ENCODE measurements at regions not wholly inside any gene's neighbourhood (a gene's known extent, or its start where the extent isn't known, plus 50 kb on each side); places are given as distances from the start of the nearest gene placed in this dataset.

DNA sequence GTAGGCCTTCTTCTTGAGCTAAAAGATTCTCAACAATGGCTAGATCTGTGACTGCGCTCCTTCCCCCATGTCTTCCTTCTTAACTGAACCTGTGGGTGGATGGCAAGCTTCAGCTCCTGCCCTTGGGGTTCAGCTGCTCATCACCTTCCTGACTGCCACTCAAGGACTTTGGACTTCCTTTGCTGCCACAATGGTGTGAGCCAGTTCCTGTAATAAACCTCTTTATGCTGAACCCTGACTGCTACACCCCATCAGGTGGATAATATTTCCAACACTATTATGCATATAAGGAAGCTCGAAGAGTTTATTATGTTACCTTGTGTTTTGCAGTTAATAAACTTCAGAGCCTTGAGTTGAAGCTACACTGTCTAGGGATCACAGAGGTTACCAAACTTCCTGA, 208.9 kb upstream of the SLC10A2 start:
- Histone ChIP-seq H3K4me2 (ENCODE audit: insufficient read depth, low read length, poor library complexity, severe bottlenecking) (no peak overlapping the region), H2AFZ (ENCODE audit: low read length) (no peak overlapping the region), H3K27ac (replicated peaks; ENCODE audit: low read length) (no peak overlapping the region), H2BK12ac (ENCODE audit: low read length) (no peak overlapping the region), H3K9me3 (replicated peaks in 1 of 2; ENCODE audit: control insufficient read depth in 2 of 2, insufficient read depth in 1 of 2, low read depth in 1 of 2, low read length in 2 of 2) (no peaks in the 10 kb centered on the region), H3K9ac (ENCODE audit: low read depth, low read length, poor library complexity) (no peak overlapping the region), H3K23ac (ENCODE audit: low read depth, low read length, poor library complexity) (no peak overlapping the region), H3K36me3 (replicated peaks in 1 of 2; ENCODE audit: control insufficient read depth in 2 of 2, insufficient read depth in 2 of 2, low read length in 2 of 2) (no peaks in the 10 kb centered on the region), H3K4me3 (ENCODE audit: low read length in 2 of 2) (no peak overlapping the region), H3K14ac (ENCODE audit: low read length) (no peak overlapping the region), H2BK120ac (ENCODE audit: low read depth, low read length) (no peak overlapping the region), H2BK5ac (ENCODE audit: low read length) (no peak overlapping the region), H4K91ac (ENCODE audit: low read depth, low read length, poor library complexity) (no peak overlapping the region), H4K8ac (ENCODE audit: low read depth, low read length) (no peak overlapping the region), H3K18ac (ENCODE audit: low read length) (no peak overlapping the region), H3K4ac (ENCODE audit: low read length) (no peak overlapping the region), H3K27me3 (ENCODE audit: control insufficient read depth in 3 of 3, insufficient read depth in 3 of 3, low read depth in 1 of 3, low read length in 3 of 3) (no peaks in the 10 kb centered on the region), H2AK5ac (ENCODE audit: low read depth, low read length) (no peak overlapping the region), H3K4me1 (ENCODE audit: control insufficient read depth in 2 of 2, insufficient read depth in 1 of 2, low read depth in 1 of 2, low read length in 2 of 2) (peaks cover 0 to 6% of the 10 kb centered on the region in 2 donors), H3K79me1 (ENCODE audit: low read depth, low read length) (no peaks in the 10 kb centered on the region), H2BK15ac (ENCODE audit: low read length) (no peak overlapping the region)
- WGBS, 2 donors (ENCODE audit: extremely low coverage in 2 of 2, insufficient read length in 2 of 2, insufficient replicate concordance in 1 of 2): no CpG with 5 or more reads among the region's 2 CpGs
- no peak for DNase-seq (ENCODE audit: low spot score)

DNA sequence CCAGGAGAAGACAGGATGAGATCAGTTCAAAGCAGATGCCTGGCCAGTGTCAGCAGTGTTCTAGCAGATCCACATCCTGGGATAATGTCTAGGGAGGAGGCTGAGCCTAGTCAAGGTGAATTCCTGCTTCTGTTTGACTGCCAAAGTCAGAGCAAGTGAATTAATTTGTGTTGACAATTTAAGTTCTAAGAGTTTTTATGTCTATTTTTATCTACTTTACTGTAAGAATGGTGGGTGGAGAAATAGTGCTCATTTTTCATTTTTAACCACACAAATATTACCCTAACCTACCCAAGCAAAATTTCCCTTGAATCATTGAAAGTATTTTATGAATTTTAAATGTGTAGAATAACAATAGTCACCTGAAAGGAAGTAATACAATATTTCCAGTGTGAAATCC, 207.6 kb upstream of the SLC10A2 start:
- H3K4me3 ChIP-seq (ENCODE audit: low read length in 2 of 2): no peak overlapping the region
- H3K36me3 ChIP-seq (replicated peaks in 1 of 2; ENCODE audit: control insufficient read depth in 2 of 2, insufficient read depth in 2 of 2, low read length in 2 of 2): no peaks in the 10 kb centered on the region
- H3K4me1 ChIP-seq (ENCODE audit: control insufficient read depth in 2 of 2, insufficient read depth in 1 of 2, low read depth in 1 of 2, low read length in 2 of 2): peaks cover 0 to 6% of the 10 kb centered on the region in 2 donors
- no peak overlapping the region for H2BK5ac ChIP-seq (ENCODE audit: low read length)
- no peak overlapping the region for H2BK15ac ChIP-seq (ENCODE audit: low read length)
- H3K27ac ChIP-seq (replicated peaks; ENCODE audit: low read length): no peak overlapping the region
- no peaks in the 10 kb centered on the region for H3K79me1 ChIP-seq (ENCODE audit: low read depth, low read length)
- no peak overlapping the region for H4K91ac ChIP-seq (ENCODE audit: low read depth, low read length, poor library complexity)
- H4K8ac ChIP-seq (ENCODE audit: low read depth, low read length): no peak overlapping the region
- no peak overlapping the region for H2AFZ ChIP-seq (ENCODE audit: low read length)
- no peak overlapping the region for H3K4ac ChIP-seq (ENCODE audit: low read length)
- no peak for DNase-seq (ENCODE audit: low spot score)
- no peak overlapping the region for H3K4me2 ChIP-seq (ENCODE audit: insufficient read depth, low read length, poor library complexity, severe bottlenecking)
- H3K27me3 ChIP-seq (ENCODE audit: control insufficient read depth in 3 of 3, insufficient read depth in 3 of 3, low read depth in 1 of 3, low read length in 3 of 3): no peaks in the 10 kb centered on the region
- H2AK5ac ChIP-seq (ENCODE audit: low read depth, low read length): no peak overlapping the region
- H2BK120ac ChIP-seq (ENCODE audit: low read depth, low read length): no peak overlapping the region
- no peak overlapping the region for H3K23ac ChIP-seq (ENCODE audit: low read depth, low read length, poor library complexity)
- H3K9me3 ChIP-seq (replicated peaks in 1 of 2; ENCODE audit: control insufficient read depth in 2 of 2, insufficient read depth in 1 of 2, low read depth in 1 of 2, low read length in 2 of 2): no peaks in the 10 kb centered on the region
- H3K9ac ChIP-seq (ENCODE audit: low read depth, low read length, poor library complexity): no peak overlapping the region
- H3K14ac ChIP-seq (ENCODE audit: low read length): no peak overlapping the region
- H2BK12ac ChIP-seq (ENCODE audit: low read length): no peak overlapping the region
- H3K18ac ChIP-seq (ENCODE audit: low read length): no peak overlapping the region

DNA sequence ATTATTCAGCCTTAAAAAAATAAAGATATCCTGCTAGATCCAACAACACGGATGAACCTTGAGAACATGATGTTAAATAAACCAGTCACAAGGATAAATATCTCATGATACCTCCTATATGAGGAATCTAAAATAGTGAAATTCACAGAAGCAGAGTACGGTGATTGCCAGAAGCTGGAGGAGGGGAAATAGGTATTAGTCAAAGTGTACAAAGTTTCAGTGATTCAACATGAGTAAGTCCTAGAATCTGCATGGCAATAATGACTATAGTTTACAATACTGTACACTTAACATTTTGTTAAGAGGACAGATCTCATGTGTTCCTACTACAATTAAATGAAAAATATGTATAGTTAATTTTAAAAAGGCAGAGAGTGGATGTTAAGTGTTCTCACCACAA, 206.6 kb upstream of the SLC10A2 start:
- Histone ChIP-seq H3K18ac (ENCODE audit: low read length) (no peak overlapping the region), H3K4ac (ENCODE audit: low read length) (no peak overlapping the region), H2AFZ (ENCODE audit: low read length) (no peak overlapping the region), H3K36me3 (replicated peaks in 1 of 2; ENCODE audit: control insufficient read depth in 2 of 2, insufficient read depth in 2 of 2, low read length in 2 of 2) (no peaks in the 10 kb centered on the region), H3K23ac (ENCODE audit: low read depth, low read length, poor library complexity) (no peak overlapping the region), H3K4me2 (ENCODE audit: insufficient read depth, low read length, poor library complexity, severe bottlenecking) (no peak overlapping the region), H3K4me3 (ENCODE audit: low read length in 2 of 2) (no peak overlapping the region), H3K9me3 (replicated peaks in 1 of 2; ENCODE audit: control insufficient read depth in 2 of 2, insufficient read depth in 1 of 2, low read depth in 1 of 2, low read length in 2 of 2) (no peaks in the 10 kb centered on the region), H2BK15ac (ENCODE audit: low read length) (no peak overlapping the region), H4K91ac (ENCODE audit: low read depth, low read length, poor library complexity) (no peak overlapping the region), H3K9ac (ENCODE audit: low read depth, low read length, poor library complexity) (no peak overlapping the region), H3K4me1 (ENCODE audit: control insufficient read depth in 2 of 2, insufficient read depth in 1 of 2, low read depth in 1 of 2, low read length in 2 of 2) (peaks cover 0 to 4% of the 10 kb centered on the region in 2 donors), H3K79me1 (ENCODE audit: low read depth, low read length) (no peaks in the 10 kb centered on the region), H2BK120ac (ENCODE audit: low read depth, low read length) (no peak overlapping the region), H4K8ac (ENCODE audit: low read depth, low read length) (no peak overlapping the region), H2AK5ac (ENCODE audit: low read depth, low read length) (no peak overlapping the region), H3K27ac (replicated peaks; ENCODE audit: low read length) (no peak overlapping the region), H2BK12ac (ENCODE audit: low read length) (no peak overlapping the region), H3K27me3 (ENCODE audit: control insufficient read depth in 3 of 3, insufficient read depth in 3 of 3, low read depth in 1 of 3, low read length in 3 of 3) (no peaks in the 10 kb centered on the region), H3K14ac (ENCODE audit: low read length) (no peak overlapping the region), H2BK5ac (ENCODE audit: low read length) (no peak overlapping the region)
- DNase-seq (ENCODE audit: low spot score): no peak
- no CpG with 5 or more reads among the region's 2 CpGs for WGBS, 2 donors (ENCODE audit: extremely low coverage in 2 of 2, insufficient read length in 2 of 2, insufficient replicate concordance in 1 of 2)

DNA sequence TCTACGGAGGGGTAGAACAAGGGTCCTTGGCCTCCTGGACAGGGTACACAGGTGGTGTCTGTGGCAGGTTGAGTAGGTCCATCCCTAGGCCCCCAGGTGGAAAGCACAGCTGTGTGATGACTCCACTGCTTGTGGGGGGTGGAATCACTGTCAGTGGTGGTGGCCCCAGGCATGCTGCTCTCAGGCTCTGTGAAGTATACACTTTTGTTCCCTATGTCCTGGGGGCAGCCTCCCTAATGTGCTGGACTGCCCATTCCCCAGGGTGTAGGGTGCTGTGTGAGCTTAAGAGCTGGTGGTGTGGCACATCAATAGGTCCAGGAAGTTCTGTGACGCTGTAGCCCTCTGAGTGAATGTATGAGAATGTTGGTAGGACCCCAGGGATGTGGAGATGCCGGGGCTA, 197.2 kb upstream of the SLC10A2 start:
- Histone ChIP-seq H3K18ac (ENCODE audit: low read length) (no peak overlapping the region), H2BK5ac (ENCODE audit: low read length) (no peak overlapping the region), H3K4me1 (ENCODE audit: control insufficient read depth in 2 of 2, insufficient read depth in 1 of 2, low read depth in 1 of 2, low read length in 2 of 2) (no peaks in the 10 kb centered on the region), H2BK15ac (ENCODE audit: low read length) (no peak overlapping the region), H3K27me3 (ENCODE audit: control insufficient read depth in 3 of 3, insufficient read depth in 3 of 3, low read depth in 1 of 3, low read length in 3 of 3) (no peaks in the 10 kb centered on the region), H3K79me1 (ENCODE audit: low read depth, low read length) (no peaks in the 10 kb centered on the region), H3K9ac (ENCODE audit: low read depth, low read length, poor library complexity) (no peak overlapping the region), H4K91ac (ENCODE audit: low read depth, low read length, poor library complexity) (no peak overlapping the region), H3K4me3 (ENCODE audit: low read length in 2 of 2) (peak overlapping the region in 1 of 2 donors; percentile 46), H2BK120ac (ENCODE audit: low read depth, low read length) (peak overlapping the region; percentile 64), H2BK12ac (ENCODE audit: low read length) (no peak overlapping the region), H3K9me3 (replicated peaks in 1 of 2; ENCODE audit: control insufficient read depth in 2 of 2, insufficient read depth in 1 of 2, low read depth in 1 of 2, low read length in 2 of 2) (peaks cover 0 to 3% of the 10 kb centered on the region in 2 donors), H2AFZ (ENCODE audit: low read length) (no peak overlapping the region), H3K36me3 (replicated peaks in 1 of 2; ENCODE audit: control insufficient read depth in 2 of 2, insufficient read depth in 2 of 2, low read length in 2 of 2) (no peaks in the 10 kb centered on the region), H4K8ac (ENCODE audit: low read depth, low read length) (no peak overlapping the region), H3K4ac (ENCODE audit: low read length) (peak overlapping the region; percentile 23), H3K14ac (ENCODE audit: low read length) (no peak overlapping the region), H2AK5ac (ENCODE audit: low read depth, low read length) (no peak overlapping the region), H3K27ac (replicated peaks; ENCODE audit: low read length) (no peak overlapping the region), H3K23ac (ENCODE audit: low read depth, low read length, poor library complexity) (no peak overlapping the region), H3K4me2 (ENCODE audit: insufficient read depth, low read length, poor library complexity, severe bottlenecking) (no peak overlapping the region)
- no CpG with 5 or more reads among the region's 3 CpGs for WGBS, 2 donors (ENCODE audit: extremely low coverage in 2 of 2, insufficient read length in 2 of 2, insufficient replicate concordance in 1 of 2)
- no peak for DNase-seq (ENCODE audit: low spot score)

Measured in neuronal stem cell (in vitro differentiated cells).